NT2/D1 (cell line): ENCODE measurements at regions not wholly inside any gene's neighbourhood (a gene's known extent, or its start where the extent isn't known, plus 50 kb on each side); places are given as distances from the start of the nearest gene placed in this dataset.

ENCODE experiments used
- SUZ12 ChIP-seq: IDR thresholded peaks from 2 replicates; pipeline ENCODE4 v1.6.1; 2011; ENCODE audit not compliant: insufficient read length, insufficient read depth; ENCODE audit errors: extremely low read depth
- YY1 ChIP-seq: IDR thresholded peaks from 2 replicates; pipeline ENCODE4 v1.6.1; 2011; ENCODE audit not compliant: insufficient read length, insufficient read depth
- ZNF274 ChIP-seq: IDR thresholded peaks from 2 replicates; pipeline ENCODE4 v1.6.1; 2011; ENCODE audit warnings: mild to moderate bottlenecking, low read depth, low read length

GRCh38 chr5:144684899-144685298 lies 514.2 kb downstream of the KCTD16 start:
- TF ChIP-seq YY1, result no peak
- no peak for TF ChIP-seq ZNF274
- no peak for TF ChIP-seq SUZ12
